T-helper 1 cell treated with Interleukin-12 subunit alpha and Interleukin-12 subunit beta and Interleukin-4 antibody, amounts not matched to agents 30 μg/mL and 1 μg/mL, for 36 hours (primary cell): ENCODE measurements at regions not wholly inside any gene's neighbourhood (a gene's known extent, or its start where the extent isn't known, plus 50 kb on each side); places are given as distances from the start of the nearest gene placed in this dataset.
"Not testable (repeated sequence)": the region's sequence is repeated elsewhere in the genome, so short reads cannot be mapped to it uniquely, and the experiment has no call there.

ENCODE experiments used
- H3K27ac Mint-ChIP-seq: one replicate; pipeline ENCODE4 v1.8.0; 2021; ENCODE audit warnings: mild to moderate bottlenecking, mixed read lengths
- H3K27me3 Mint-ChIP-seq: one replicate; pipeline ENCODE4 v1.8.0; 2021; ENCODE audit warnings: low read depth, mixed read lengths
- H3K36me3 Mint-ChIP-seq: one replicate; pipeline ENCODE4 v1.8.0; 2021; ENCODE audit warnings: low read depth, mixed read lengths
- H3K4me1 Mint-ChIP-seq: one replicate; pipeline ENCODE4 v1.8.0; 2021; ENCODE audit warnings: low read depth, mixed read lengths
- H3K4me3 Mint-ChIP-seq: one replicate; pipeline ENCODE4 v1.8.0; 2021; ENCODE audit warnings: mild to moderate bottlenecking, moderate library complexity, mixed read lengths
- H3K9me3 Mint-ChIP-seq: one replicate; pipeline ENCODE4 v1.8.0; 2021; ENCODE audit warnings: mixed read lengths

DNA sequence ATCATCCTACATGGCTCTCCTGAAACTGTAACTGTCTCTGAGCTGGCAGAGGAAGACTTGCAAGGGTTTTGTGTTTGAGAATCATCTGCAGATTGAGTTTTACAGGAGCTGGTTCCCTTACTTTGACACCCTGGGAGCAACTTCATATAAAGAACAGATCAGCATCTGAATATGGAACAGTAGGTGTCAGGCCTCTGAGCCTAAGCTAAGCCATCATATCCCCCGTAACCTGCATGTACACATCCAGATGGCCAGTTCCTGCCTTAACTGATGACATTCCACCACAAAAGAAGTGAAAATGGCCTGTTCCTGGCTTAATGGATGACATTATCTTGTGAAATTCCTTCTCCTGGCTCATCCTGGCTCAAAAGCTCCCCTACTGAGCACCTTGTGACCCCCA, 238.1 kb upstream of the P2RY1 start:
- H3K9me3 Mint-ChIP-seq, H3K4me1 Mint-ChIP-seq, H3K4me3 Mint-ChIP-seq, H3K27me3 Mint-ChIP-seq, H3K36me3 Mint-ChIP-seq, H3K27ac Mint-ChIP-seq: not testable (repeated sequence)

DNA sequence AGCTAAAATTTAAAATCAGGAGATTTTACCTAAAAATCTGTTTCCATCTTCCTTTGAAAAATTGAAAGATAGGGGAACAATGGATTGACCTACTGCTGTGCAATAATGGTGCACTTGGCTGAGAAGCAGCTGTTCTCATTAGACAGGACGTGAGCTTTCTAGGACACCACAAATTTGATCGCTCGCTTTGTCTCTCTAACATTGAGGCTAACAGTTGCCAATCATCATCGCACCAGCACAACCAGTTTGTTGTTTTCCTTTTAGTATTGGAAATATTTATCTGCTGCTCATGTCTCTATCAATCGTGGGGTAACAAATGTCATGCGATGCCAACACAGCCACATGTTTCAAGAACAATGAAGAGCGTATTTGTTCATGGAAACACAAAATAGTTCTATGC, 228.8 kb upstream of the P2RY1 start:
- H3K4me1 Mint-ChIP-seq: no peaks in the 10 kb centered on the region
- no peak overlapping the region for H3K27ac Mint-ChIP-seq
- no peaks in the 10 kb centered on the region for H3K36me3 Mint-ChIP-seq
- H3K27me3 Mint-ChIP-seq: peaks cover 9% of the 10 kb centered on the region
- no peak overlapping the region for H3K4me3 Mint-ChIP-seq
- peaks cover 3% of the 10 kb centered on the region for H3K9me3 Mint-ChIP-seq

DNA sequence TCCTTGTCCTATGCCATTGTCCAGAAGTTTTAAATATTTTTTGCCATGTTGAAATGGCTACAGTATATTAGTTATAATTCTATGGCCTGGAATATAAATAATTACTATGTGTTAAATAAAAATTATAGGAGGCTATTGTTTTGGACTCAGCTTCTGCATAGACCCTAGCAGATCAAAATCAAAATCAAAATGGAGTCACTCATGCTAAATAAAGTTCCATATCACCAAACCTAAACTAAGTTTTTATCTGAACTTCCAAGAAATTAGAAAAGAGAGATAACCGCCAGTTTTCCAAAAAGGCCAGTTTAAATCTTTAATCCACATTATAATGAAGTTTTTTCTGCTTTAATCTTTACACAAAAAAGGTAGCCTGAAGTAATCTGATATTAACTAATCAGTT, 227.8 kb upstream of the P2RY1 start:
- no peaks in the 10 kb centered on the region for H3K4me1 Mint-ChIP-seq
- peaks cover 3% of the 10 kb centered on the region for H3K9me3 Mint-ChIP-seq
- peaks cover 12% of the 10 kb centered on the region for H3K27me3 Mint-ChIP-seq
- H3K36me3 Mint-ChIP-seq: no peaks in the 10 kb centered on the region
- H3K27ac Mint-ChIP-seq: no peak overlapping the region
- no peak overlapping the region for H3K4me3 Mint-ChIP-seq

DNA sequence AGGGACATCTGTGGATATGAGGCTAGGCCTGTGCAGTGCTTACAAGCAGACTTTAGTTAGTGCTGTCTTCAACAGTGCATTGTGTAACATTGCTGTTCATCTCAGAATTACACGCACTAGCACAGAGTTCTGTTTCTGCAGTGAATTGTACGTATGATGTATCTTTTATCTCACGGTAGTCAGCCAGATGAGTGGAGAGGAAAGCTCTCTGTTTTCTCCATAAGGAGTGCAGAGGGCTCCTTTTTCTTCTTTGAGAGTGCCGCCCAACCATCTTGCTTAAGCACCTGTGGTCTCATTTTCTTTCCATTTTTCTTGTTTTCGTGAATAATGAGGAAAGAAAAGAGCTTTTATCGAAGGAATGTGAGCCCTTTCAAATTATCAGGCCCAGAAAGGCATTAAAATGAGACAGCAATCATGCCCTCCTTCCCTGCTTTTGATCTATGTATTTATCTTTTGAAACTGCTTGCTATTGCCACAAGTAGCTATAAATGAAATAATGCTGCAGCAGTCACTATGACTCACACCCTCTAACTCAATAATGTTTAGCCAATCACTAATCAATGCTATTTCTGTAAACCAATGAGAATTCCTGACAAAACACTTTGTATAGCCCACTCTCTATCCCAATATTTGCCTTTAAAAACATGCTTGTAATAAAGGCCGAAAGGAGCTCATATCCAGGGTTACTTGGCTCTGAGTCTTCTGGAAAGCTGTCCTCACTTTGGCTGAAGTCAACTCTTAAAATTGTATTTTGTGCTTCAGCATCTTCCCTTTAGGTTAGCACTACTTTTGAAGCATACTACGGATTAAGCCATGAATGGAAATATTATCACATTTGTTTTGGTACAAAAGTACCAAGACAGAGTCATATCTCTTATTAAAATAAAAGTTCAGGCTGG, 226.0 kb upstream of the P2RY1 start:
- Mint-ChIP-seq H3K4me3 (no peak overlapping the region), H3K27ac (no peak overlapping the region), H3K27me3 (peaks cover 13% of the 10 kb centered on the region), H3K36me3 (no peaks in the 10 kb centered on the region), H3K4me1 (no peaks in the 10 kb centered on the region), H3K9me3 (peaks cover 3% of the 10 kb centered on the region)

DNA sequence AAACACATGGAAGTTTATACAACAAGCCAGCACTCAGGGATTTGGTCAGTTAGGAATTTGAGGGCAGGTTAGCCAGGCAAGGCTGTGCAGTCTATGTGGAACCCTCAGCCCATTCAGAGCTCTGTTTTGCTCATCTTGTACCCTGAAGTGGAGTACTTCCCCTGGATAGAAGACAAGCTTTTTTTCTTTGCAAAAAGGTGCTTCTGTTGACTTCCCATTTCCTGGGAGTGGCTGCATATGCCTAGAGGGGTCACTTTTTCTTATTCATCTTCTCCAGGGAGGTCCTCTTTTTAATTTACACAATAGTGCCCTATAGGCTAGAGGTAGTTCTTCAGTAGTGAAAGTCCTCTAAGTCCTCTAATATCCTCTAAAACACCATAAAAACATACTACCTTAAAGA, 225.0 kb upstream of the P2RY1 start:
- Mint-ChIP-seq H3K9me3 (no peaks in the 10 kb centered on the region), H3K36me3 (no peaks in the 10 kb centered on the region), H3K27me3 (peaks cover 10% of the 10 kb centered on the region), H3K4me3 (no peak overlapping the region), H3K4me1 (no peaks in the 10 kb centered on the region), H3K27ac (no peak overlapping the region)

DNA sequence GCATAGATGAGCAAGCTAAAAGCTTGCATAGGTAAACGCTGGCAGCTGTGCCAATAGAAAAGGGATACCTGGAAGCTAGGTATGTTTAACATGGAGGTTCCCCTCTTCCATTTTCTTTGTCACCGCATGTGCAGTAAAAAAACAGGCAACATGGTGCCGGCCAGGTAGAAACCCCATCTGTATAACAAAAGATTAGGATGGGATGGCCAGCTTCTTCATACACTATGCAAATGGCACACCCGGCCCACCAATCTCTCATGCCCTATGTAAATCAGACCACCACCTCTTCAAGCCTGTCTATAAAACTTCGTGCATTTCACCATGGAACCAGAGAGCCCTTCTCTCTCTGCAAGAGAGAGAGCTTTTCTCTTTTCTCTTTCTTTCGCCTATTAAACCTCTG, 224.3 kb upstream of the P2RY1 start:
- no peaks in the 10 kb centered on the region for H3K9me3 Mint-ChIP-seq
- peaks cover 10% of the 10 kb centered on the region for H3K27me3 Mint-ChIP-seq
- no peaks in the 10 kb centered on the region for H3K4me1 Mint-ChIP-seq
- H3K4me3 Mint-ChIP-seq: no peak overlapping the region
- no peaks in the 10 kb centered on the region for H3K36me3 Mint-ChIP-seq
- H3K27ac Mint-ChIP-seq: no peak overlapping the region

DNA sequence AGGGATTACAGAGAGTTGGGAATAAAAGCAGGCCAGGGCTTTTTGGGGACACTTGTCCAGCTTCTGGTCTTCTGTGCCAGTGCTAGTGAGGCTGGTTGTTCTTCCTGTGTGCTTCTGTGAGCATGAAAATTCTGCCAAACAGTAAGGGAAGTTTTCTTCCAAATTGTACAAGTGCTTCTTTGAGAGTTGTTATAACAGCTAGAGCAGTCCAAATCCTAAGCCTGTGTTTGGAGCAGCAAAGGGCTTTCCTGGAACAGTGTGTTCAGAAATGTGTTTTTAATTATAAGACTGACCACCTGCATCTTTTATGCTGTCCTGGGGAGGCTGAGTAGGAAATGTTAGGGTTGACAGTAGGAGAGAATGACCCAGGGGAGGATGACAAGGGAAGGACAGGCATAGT, 223.0 kb upstream of the P2RY1 start:
- H3K9me3 Mint-ChIP-seq: no peaks in the 10 kb centered on the region
- no peaks in the 10 kb centered on the region for H3K36me3 Mint-ChIP-seq

DNA sequence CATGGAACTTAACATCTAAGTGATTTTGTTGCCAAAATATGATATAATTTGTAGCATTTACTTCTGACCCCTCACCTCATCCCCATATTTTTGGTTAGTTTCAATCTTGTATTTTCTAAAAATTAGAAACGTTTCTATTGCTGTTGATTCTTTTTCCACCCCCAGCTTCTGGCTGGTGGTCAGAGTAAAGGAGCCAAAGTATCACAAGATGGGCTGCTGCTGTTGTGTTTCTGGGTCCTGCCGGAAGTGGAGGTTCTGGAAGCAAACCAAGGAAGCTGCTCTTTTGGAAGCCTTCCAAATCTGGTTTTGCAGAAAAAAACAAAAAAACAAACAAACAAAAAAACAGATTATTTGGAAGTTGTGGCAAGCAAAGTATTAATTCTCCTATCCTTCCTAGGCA, 221.1 kb upstream of the P2RY1 start:
- Mint-ChIP-seq H3K36me3 (no peaks in the 10 kb centered on the region), H3K27me3 (peaks cover 7% of the 10 kb centered on the region), H3K4me1 (no peaks in the 10 kb centered on the region), H3K4me3 (no peak overlapping the region), H3K9me3 (no peaks in the 10 kb centered on the region), H3K27ac (no peak overlapping the region)

More for the DNA sequence above, 223.0 kb upstream of the P2RY1 start:
- Mint-ChIP-seq H3K27me3 (peaks cover 10% of the 10 kb centered on the region), H3K4me3 (no peak overlapping the region), H3K4me1 (no peaks in the 10 kb centered on the region), H3K27ac (no peak overlapping the region)

DNA sequence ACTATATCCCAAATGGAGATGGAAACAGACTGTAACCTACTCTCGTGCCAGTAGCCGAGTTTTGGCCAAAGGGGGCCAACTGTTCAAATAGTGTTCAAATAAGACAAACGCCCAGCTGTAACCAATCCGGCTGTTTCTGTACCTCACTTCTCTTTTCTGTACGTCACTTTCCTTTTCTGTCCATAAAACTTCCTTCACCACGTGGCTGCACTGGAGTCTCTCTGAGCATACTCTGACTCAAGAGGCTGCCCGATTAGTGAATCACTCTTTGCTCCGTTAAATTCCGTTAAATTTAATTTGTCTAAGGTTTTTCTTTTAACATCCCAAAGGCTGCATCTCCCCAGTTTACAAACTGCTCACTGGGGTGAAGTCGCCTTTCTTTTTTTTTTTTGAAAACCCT, 219.2 kb upstream of the P2RY1 start:
- Mint-ChIP-seq H3K36me3 (no peaks in the 10 kb centered on the region), H3K27ac (no peak overlapping the region), H3K27me3 (peaks cover 14% of the 10 kb centered on the region), H3K9me3 (no peaks in the 10 kb centered on the region), H3K4me1 (no peaks in the 10 kb centered on the region), H3K4me3 (no peak overlapping the region)

DNA sequence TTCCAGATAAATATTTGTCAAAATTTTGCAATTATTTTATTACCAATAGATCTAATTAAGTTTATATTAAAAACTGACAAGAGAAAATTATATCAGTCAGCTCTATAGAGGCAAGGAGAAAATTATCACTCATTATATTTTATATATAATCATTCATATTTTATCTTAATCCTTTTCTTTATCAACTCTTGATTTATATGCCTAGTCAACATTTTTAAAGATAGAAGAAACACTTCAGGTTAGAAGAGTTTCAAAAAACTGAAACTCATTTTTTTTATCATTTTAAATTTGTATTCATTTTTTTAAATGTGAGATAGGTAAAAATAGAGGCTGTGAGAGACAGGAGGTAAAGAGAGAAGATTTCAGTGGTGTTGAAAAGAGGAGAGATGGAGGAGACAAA, 217.3 kb upstream of the P2RY1 start:
- no peak overlapping the region for H3K27ac Mint-ChIP-seq
- H3K4me1 Mint-ChIP-seq: no peaks in the 10 kb centered on the region
- no peaks in the 10 kb centered on the region for H3K36me3 Mint-ChIP-seq
- H3K27me3 Mint-ChIP-seq: peaks cover 7% of the 10 kb centered on the region
- no peaks in the 10 kb centered on the region for H3K9me3 Mint-ChIP-seq
- no peak overlapping the region for H3K4me3 Mint-ChIP-seq

DNA sequence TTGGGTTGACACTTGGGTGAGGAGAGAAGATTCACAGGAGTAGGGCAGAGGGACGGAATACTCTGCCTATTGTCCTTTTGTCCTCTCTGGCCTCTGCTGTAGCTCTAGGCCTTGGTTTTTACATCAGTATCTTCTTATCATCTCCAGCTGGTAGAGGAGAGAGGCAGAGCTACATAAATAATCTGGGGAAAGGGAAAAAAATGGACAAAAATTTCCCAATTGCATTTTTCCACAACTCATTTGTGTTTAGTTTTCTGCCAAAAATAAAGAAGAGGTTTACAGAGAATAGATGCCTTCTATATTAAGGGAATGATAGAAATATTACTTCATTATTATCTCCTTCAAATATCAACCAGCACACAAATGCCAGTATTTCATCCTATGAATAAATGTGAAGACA, 216.4 kb upstream of the P2RY1 start:
- H3K27ac Mint-ChIP-seq: no peak overlapping the region
- H3K36me3 Mint-ChIP-seq: no peaks in the 10 kb centered on the region
- H3K27me3 Mint-ChIP-seq: peaks cover 10% of the 10 kb centered on the region
- no peaks in the 10 kb centered on the region for H3K9me3 Mint-ChIP-seq
- H3K4me3 Mint-ChIP-seq: no peak overlapping the region
- H3K4me1 Mint-ChIP-seq: no peaks in the 10 kb centered on the region

DNA sequence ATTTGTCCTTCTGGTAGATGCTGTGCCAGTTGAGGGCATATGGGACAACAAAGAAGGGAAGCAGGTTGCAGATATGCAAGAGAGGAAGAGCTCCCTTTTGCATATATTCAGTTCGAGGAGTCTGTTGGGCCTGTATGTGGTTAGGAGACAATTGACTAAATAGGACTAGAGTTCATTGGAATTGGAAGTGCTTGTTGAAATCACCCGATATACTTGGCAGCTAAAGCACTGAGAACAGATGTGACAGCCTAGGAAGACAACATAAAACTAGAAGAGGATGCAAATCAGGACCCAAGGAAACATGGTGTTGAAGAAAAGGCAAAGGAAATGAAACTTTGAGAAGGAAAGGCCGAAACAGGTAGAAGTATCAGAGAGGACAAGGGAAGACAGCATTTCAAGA, 215.2 kb upstream of the P2RY1 start:
- H3K27ac Mint-ChIP-seq: no peak overlapping the region
- H3K27me3 Mint-ChIP-seq: peaks cover 15% of the 10 kb centered on the region
- no peaks in the 10 kb centered on the region for H3K9me3 Mint-ChIP-seq
- H3K4me1 Mint-ChIP-seq: no peaks in the 10 kb centered on the region
- H3K4me3 Mint-ChIP-seq: no peak overlapping the region
- H3K36me3 Mint-ChIP-seq: no peaks in the 10 kb centered on the region

DNA sequence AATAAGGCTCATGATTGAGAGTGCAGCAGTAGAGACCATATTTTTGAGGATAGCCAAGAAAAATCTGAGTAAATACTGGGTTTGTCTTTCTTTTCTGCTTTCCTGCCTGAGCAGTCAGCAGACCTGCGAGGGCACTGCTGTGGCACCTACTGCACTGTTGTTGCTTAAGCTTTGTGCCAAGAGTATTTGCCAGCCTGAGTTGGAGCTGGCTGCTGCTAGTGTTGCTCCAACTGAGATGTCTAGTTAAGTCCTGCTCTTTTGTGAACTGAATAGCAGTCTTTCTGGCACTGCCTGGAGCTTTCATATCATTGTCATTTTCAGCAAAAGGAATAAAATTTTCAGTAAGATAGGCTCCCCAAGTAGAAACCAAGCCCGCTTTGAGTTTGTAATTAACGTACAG, 214.5 kb upstream of the P2RY1 start:
- Mint-ChIP-seq H3K9me3 (no peaks in the 10 kb centered on the region), H3K27me3 (peaks cover 15% of the 10 kb centered on the region), H3K27ac (no peak overlapping the region), H3K4me1 (no peaks in the 10 kb centered on the region), H3K4me3 (no peak overlapping the region), H3K36me3 (no peaks in the 10 kb centered on the region)

DNA sequence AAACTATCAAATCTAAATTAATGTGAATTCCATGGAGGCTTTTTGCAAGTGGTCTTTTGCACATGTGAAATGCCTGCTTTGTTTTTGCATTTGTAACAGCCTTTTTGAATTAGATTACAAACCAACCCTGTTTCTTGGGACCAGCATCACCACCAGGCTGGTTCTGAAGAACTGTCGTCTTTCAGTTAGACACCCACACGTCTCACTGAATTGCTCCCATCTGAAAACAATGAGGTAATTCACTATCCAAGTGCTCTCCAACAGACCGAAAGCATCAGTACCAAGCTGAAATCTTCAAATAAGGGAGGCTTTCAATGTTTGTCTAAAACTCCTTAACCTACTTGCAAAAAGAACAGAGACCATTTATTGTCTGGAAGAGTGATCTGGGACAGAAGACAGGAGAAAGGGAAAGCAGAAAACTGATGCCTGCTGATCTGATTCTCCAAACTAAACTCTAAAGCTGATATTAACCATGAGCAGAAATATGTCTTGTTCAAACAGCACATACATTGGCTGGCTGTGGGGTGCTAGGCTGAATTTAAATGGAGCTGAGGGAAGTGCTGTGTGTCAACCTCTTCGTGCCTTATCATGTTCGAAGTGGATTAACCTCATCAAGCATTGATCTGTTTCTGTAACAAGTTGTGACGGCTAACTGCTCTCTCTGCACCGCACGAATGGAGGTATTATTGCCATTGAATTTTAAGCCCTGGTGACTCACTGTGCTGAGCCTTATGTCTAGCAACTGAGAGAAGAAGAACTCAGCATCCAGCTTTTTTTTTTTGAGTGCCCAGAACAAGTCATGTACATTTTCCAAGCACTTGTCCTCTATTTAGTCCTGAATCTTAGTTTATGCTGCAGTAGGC, 213.7 kb upstream of the P2RY1 start:
- Mint-ChIP-seq H3K36me3 (no peaks in the 10 kb centered on the region), H3K27me3 (peaks cover 15% of the 10 kb centered on the region), H3K4me1 (no peaks in the 10 kb centered on the region), H3K9me3 (no peaks in the 10 kb centered on the region), H3K4me3 (no peak overlapping the region), H3K27ac (no peak overlapping the region)
